GM23338 (cell line): ENCODE measurements at regions not wholly inside any gene's neighbourhood (a gene's known extent, or its start where the extent isn't known, plus 50 kb on each side); places are given as distances from the start of the nearest gene placed in this dataset.

Experiments
- ATAC-seq: fragments of 200-7000 bp; cut with Tn5 transposase; 3 replicates; pipeline ENCODE4 v1.9.1; 2020
- DNase-seq: peaks from one replicate; pipeline ENCODE4 v3.0.0-alpha.2; 2015; ENCODE audit warnings: low spot score
- H2AFZ ChIP-seq: fragments of 200-600 bp; sonication (generic); 2 replicates; pipeline ENCODE4 v1.8.0; 2016; ENCODE audit warnings: antibody characterized with exemption, mild to moderate bottlenecking, moderate library complexity
- H3F3A ChIP-seq: fragments of 200-600 bp; sonication (generic); replicated peaks from 2 replicates; pipeline ENCODE4 v1.8.0; 2017; ENCODE audit warnings: antibody characterized with exemption, mixed run types, low read depth
- H3K27ac ChIP-seq: fragments of 200-600 bp; sonication (generic); 2 replicates; pipeline ENCODE4 v1.6.1; 2016; ENCODE audit warnings: low read depth
- H3K27me3 ChIP-seq: fragments of 200-600 bp; sonication (generic); 2 replicates; pipeline ENCODE4 v1.8.0; 2016; ENCODE audit warnings: mild to moderate bottlenecking, mixed run types, moderate library complexity; ENCODE audit not compliant: insufficient read depth
- H3K36me3 ChIP-seq: fragments of 200-600 bp; sonication (generic); 2 replicates; pipeline ENCODE4 v1.8.0; 2016; ENCODE audit warnings: mild to moderate bottlenecking; ENCODE audit not compliant: insufficient read depth
- H3K4me1 ChIP-seq: fragments of 200-600 bp; sonication (generic); 2 replicates; pipeline ENCODE4 v1.8.0; 2016; ENCODE audit warnings: mild to moderate bottlenecking, moderate library complexity; ENCODE audit not compliant: insufficient read depth
- H3K4me2 ChIP-seq: fragments of 200-600 bp; sonication (generic); 2 replicates; pipeline ENCODE4 v1.7.1; 2017; ENCODE audit warnings: mixed run types
- H3K4me3 ChIP-seq: fragments of 200-600 bp; sonication (generic); 2 replicates; pipeline ENCODE4 v1.6.1; 2016; ENCODE audit warnings: mixed run types
- H3K79me2 ChIP-seq: fragments of 200-600 bp; sonication (generic); replicated peaks from 2 replicates; pipeline ENCODE4 v1.8.0; 2017; ENCODE audit warnings: mild to moderate bottlenecking; ENCODE audit not compliant: insufficient read depth
- H3K9me2 ChIP-seq: fragments of 200-600 bp; sonication (generic); 2 replicates; pipeline ENCODE4 v1.8.0; 2017; ENCODE audit not compliant: insufficient read depth
- H4K20me1 ChIP-seq: fragments of 200-600 bp; sonication (generic); replicated peaks from 2 replicates; pipeline ENCODE4 v1.8.0; 2017; ENCODE audit warnings: mild to moderate bottlenecking; ENCODE audit not compliant: insufficient read depth
- H3K27ac Mint-ChIP-seq: 2 replicates; pipeline ENCODE4 v1.8.0; 2020; ENCODE audit warnings: inconsistent platforms, mild to moderate bottlenecking, moderate library complexity, mixed read lengths
- H3K27me3 Mint-ChIP-seq: 3 replicates; pipeline ENCODE4 v1.8.0; 2022; ENCODE audit warnings: low read depth, mild to moderate bottlenecking, moderate library complexity, mixed read lengths, inconsistent platforms; ENCODE audit not compliant: insufficient read depth, poor library complexity
- H3K36me3 Mint-ChIP-seq: 3 replicates; pipeline ENCODE4 v1.8.0; 2021; ENCODE audit warnings: low read depth, mild to moderate bottlenecking, inconsistent platforms, moderate library complexity, mixed read lengths
- H3K4me1 Mint-ChIP-seq: 3 replicates; pipeline ENCODE4 v1.8.0; 2020; ENCODE audit warnings: mild to moderate bottlenecking, inconsistent platforms, mixed read lengths
- H3K4me3 Mint-ChIP-seq: 3 replicates; pipeline ENCODE4 v1.8.0; 2021; ENCODE audit warnings: moderate library complexity, mild to moderate bottlenecking, inconsistent platforms, mixed read lengths
- H3K9me3 Mint-ChIP-seq: 3 replicates; pipeline ENCODE4 v1.8.0; 2020; ENCODE audit warnings: moderate library complexity, mild to moderate bottlenecking, inconsistent platforms, mixed read lengths
- CREB1 ChIP-seq: fragments of 250-450 bp; sonication (Bioruptor Pico); IDR thresholded peaks from 2 replicates; pipeline ENCODE4 v1.5.0; 2020; ENCODE audit warnings: low read depth, mild to moderate bottlenecking, moderate library complexity
- CTCF ChIP-seq, 2 experiments: fragments of 200-600 bp in 1 of 2; sonication (generic) in 1 of 2; conservative IDR thresholded peaks; 2 replicates each; pipeline versions ENCODE4 v1.5.1 to v1.6.1; 2016 to 2017; ENCODE audit warnings: antibody characterized with exemption in 2 of 2, low read depth in 2 of 2, mild to moderate bottlenecking in 2 of 2, moderate library complexity in 1 of 2
- EZH2 ChIP-seq: fragments of 200-600 bp; sonication (generic); IDR thresholded peaks from one replicate; pipeline ENCODE4 v1.8.0; 2017; ENCODE audit warnings: antibody characterized with exemption, mild to moderate bottlenecking, low read depth; ENCODE audit not compliant: unreplicated experiment
- EZH2phosphoT487 ChIP-seq: fragments of 200-600 bp; sonication (generic); IDR thresholded peaks from one replicate; pipeline ENCODE4 v1.8.1; 2018; ENCODE audit warnings: antibody characterized with exemption; ENCODE audit not compliant: unreplicated experiment
- JUNB ChIP-seq: IDR thresholded peaks from one replicate; pipeline ENCODE4 v1.6.1; 2016; ENCODE audit warnings: antibody characterized with exemption; ENCODE audit not compliant: unreplicated experiment
- NANOG ChIP-seq: IDR thresholded peaks from 2 replicates; pipeline ENCODE4 v1.6.1; 2016; ENCODE audit warnings: antibody characterized with exemption, borderline replicate concordance
- POLR2AphosphoS5 ChIP-seq: IDR thresholded peaks from 2 replicates; pipeline ENCODE4 v1.6.1; 2016; ENCODE audit warnings: antibody characterized with exemption, low read depth
- REST ChIP-seq: IDR thresholded peaks from one replicate; pipeline ENCODE4 v1.6.1; 2018; ENCODE audit warnings: antibody characterized with exemption; ENCODE audit not compliant: unreplicated experiment
- STAT1 ChIP-seq: IDR thresholded peaks from one replicate; pipeline ENCODE4 v1.6.1; 2016; ENCODE audit warnings: antibody characterized with exemption; ENCODE audit not compliant: unreplicated experiment
- ZNF114 ChIP-seq: fragments of 250-450 bp; sonication (Bioruptor Pico); IDR thresholded peaks from 2 replicates; pipeline ENCODE4 v1.5.0; 2020; ENCODE audit warnings: mild to moderate bottlenecking, moderate library complexity
- ZNF331 ChIP-seq: fragments of 250-450 bp; sonication (Bioruptor Pico); IDR thresholded peaks from 2 replicates; pipeline ENCODE4 v1.5.0; 2020; ENCODE audit warnings: low read depth, mild to moderate bottlenecking, moderate library complexity
- TF ChIP-seq, protein P1 (sequence below): fragments of 250-450 bp; sonication (Bioruptor Pico); IDR thresholded peaks from 2 replicates; pipeline ENCODE4 v1.5.0; 2020; ENCODE audit warnings: mild to moderate bottlenecking, moderate library complexity
- TF ChIP-seq, protein P2 (sequence below): IDR thresholded peaks from 2 replicates; pipeline ENCODE4 v1.6.1; 2016; ENCODE audit warnings: antibody characterized with exemption

DNA sequence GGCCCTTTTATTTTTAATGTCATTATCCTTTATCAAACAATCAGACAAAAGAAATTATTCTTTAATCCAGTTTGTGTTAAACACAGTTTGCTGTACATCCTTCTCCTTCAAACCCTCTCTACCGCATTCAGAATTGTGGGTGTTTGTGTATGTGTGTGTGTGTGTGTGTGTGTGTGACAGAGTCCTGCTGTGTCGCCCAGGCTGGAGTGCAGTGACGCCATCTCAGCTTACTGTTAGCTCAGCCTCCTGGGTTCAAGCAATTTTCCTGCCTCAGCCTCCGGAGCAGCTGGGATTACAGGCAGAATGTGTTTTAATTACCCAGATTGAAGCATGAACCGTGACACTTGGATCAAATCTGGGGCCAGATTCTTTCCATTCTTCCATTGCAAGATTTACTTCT lies 723.7 kb downstream of the DCDC2C start:
- Histone ChIP-seq H3K79me2 (no peaks in the 10 kb centered on the region), H3F3A (no peaks in the 10 kb centered on the region), H3K27me3 (no peaks in the 10 kb centered on the region), H3K36me3 (no peaks in the 10 kb centered on the region), H3K4me3 (no peak overlapping the region), H4K20me1 (no peaks in the 10 kb centered on the region), H3K4me2 (no peak overlapping the region), H2AFZ (no peak overlapping the region), H3K4me1 (no peaks in the 10 kb centered on the region), H3K27ac (no peak overlapping the region), H3K9me2 (no peaks in the 10 kb centered on the region)
- no peak overlapping the region for H3K27ac Mint-ChIP-seq
- no peak for ATAC-seq
- H3K4me3 Mint-ChIP-seq, result no peak overlapping the region
- peaks cover 79% of the 10 kb centered on the region for H3K9me3 Mint-ChIP-seq
- H3K27me3 Mint-ChIP-seq, result no peaks in the 10 kb centered on the region
- TF ChIP-seq, protein P1, sequence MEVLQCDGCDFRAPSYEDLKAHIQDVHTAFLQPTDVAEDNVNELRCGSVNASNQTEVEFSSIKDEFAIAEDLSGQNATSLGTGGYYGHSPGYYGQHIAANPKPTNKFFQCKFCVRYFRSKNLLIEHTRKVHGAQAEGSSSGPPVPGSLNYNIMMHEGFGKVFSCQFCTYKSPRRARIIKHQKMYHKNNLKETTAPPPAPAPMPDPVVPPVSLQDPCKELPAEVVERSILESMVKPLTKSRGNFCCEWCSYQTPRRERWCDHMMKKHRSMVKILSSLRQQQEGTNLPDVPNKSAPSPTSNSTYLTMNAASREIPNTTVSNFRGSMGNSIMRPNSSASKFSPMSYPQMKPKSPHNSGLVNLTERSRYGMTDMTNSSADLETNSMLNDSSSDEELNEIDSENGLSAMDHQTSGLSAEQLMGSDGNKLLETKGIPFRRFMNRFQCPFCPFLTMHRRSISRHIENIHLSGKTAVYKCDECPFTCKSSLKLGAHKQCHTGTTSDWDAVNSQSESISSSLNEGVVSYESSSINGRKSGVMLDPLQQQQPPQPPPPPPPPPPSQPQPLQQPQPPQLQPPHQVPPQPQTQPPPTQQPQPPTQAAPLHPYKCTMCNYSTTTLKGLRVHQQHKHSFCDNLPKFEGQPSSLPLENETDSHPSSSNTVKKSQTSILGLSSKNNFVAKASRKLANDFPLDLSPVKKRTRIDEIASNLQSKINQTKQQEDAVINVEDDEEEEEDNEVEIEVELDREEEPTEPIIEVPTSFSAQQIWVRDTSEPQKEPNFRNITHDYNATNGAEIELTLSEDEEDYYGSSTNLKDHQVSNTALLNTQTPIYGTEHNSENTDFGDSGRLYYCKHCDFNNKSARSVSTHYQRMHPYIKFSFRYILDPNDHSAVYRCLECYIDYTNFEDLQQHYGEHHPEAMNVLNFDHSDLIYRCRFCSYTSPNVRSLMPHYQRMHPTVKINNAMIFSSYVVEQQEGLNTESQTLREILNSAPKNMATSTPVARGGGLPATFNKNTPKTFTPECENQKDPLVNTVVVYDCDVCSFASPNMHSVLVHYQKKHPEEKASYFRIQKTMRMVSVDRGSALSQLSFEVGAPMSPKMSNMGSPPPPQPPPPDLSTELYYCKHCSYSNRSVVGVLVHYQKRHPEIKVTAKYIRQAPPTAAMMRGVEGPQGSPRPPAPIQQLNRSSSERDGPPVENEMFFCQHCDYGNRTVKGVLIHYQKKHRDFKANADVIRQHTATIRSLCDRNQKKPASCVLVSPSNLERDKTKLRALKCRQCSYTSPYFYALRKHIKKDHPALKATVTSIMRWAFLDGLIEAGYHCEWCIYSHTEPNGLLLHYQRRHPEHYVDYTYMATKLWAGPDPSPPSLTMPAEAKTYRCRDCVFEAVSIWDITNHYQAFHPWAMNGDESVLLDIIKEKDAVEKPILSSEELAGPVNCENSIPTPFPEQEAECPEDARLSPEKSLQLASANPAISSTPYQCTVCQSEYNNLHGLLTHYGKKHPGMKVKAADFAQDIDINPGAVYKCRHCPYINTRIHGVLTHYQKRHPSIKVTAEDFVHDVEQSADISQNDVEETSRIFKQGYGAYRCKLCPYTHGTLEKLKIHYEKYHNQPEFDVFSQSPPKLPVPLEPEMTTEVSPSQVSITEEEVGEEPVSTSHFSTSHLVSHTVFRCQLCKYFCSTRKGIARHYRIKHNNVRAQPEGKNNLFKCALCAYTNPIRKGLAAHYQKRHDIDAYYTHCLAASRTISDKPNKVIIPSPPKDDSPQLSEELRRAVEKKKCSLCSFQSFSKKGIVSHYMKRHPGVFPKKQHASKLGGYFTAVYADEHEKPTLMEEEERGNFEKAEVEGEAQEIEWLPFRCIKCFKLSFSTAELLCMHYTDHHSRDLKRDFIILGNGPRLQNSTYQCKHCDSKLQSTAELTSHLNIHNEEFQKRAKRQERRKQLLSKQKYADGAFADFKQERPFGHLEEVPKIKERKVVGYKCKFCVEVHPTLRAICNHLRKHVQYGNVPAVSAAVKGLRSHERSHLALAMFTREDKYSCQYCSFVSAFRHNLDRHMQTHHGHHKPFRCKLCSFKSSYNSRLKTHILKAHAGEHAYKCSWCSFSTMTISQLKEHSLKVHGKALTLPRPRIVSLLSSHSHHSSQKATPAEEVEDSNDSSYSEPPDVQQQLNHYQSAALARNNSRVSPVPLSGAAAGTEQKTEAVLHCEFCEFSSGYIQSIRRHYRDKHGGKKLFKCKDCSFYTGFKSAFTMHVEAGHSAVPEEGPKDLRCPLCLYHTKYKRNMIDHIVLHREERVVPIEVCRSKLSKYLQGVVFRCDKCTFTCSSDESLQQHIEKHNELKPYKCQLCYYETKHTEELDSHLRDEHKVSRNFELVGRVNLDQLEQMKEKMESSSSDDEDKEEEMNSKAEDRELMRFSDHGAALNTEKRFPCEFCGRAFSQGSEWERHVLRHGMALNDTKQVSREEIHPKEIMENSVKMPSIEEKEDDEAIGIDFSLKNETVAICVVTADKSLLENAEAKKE (CRISPR knock-in tag), result no peak
- TF ChIP-seq POLR2AphosphoS5 (no peak), ZNF114 (CRISPR knock-in tag) (no peak), NANOG (no peak), REST (no peak), JUNB (no peak), STAT1 (no peak), CREB1 (CRISPR knock-in tag) (no peak), CTCF (conservative IDR thresholded peaks at IDR 0.05; ENCODE audit: low read depth in 2 of 2) (no peak), ZNF331 (CRISPR knock-in tag) (no peak), EZH2phosphoT487 (no peak), EZH2 (no peak)
- TF ChIP-seq, protein P2, sequence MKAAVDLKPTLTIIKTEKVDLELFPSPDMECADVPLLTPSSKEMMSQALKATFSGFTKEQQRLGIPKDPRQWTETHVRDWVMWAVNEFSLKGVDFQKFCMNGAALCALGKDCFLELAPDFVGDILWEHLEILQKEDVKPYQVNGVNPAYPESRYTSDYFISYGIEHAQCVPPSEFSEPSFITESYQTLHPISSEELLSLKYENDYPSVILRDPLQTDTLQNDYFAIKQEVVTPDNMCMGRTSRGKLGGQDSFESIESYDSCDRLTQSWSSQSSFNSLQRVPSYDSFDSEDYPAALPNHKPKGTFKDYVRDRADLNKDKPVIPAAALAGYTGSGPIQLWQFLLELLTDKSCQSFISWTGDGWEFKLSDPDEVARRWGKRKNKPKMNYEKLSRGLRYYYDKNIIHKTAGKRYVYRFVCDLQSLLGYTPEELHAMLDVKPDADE, result no peak
- no peak for DNase-seq
- no peaks in the 10 kb centered on the region; the same call in 2 of the 3 replicates for H3K4me1 Mint-ChIP-seq
- H3K36me3 Mint-ChIP-seq, result peaks cover 12% of the 10 kb centered on the region
